Tibial nerve (tissue), 4 donors: ENCODE measurements at regions not wholly inside any gene's neighbourhood (a gene's known extent, or its start where the extent isn't known, plus 50 kb on each side); places are given as distances from the start of the nearest gene placed in this dataset.

Experiments used
- DNase-seq, 2 donors: peaks; one replicate each; pipeline ENCODE4 v3.0.0-alpha.2; 2019; ENCODE audit warnings: low spot score in 2 of 2
- H3K27ac ChIP-seq, 4 donors: fragments of 200-600 bp; sonication (generic) in 3 of 4; one replicate each; pipeline ENCODE4 v1.5.1; 2017 to 2019; ENCODE audit warnings: mild to moderate bottlenecking in 1 of 4
- H3K27me3 ChIP-seq, 2 donors: fragments of 200-600 bp; sonication (generic) in 1 of 2; one replicate each; pipeline versions ENCODE4 v1.5.1 to v1.6.0; 2017 to 2019
- H3K36me3 ChIP-seq, 3 donors: fragments of 200-600 bp; sonication (generic); one replicate each; pipeline ENCODE4 v1.5.1; 2018 to 2019
- H3K4me1 ChIP-seq, 4 donors: fragments of 200-600 bp; sonication (generic) in 3 of 4; one replicate each; pipeline ENCODE4 v1.5.1; 2017 to 2019
- H3K4me3 ChIP-seq, 4 donors: fragments of 200-600 bp; sonication (generic) in 3 of 4; one replicate each; pipeline ENCODE4 v1.5.1; 2017 to 2019; ENCODE audit warnings: mild to moderate bottlenecking in 1 of 4, moderate library complexity in 1 of 4
- H3K9me3 ChIP-seq, 4 donors: fragments of 200-600 bp; sonication (generic) in 3 of 4; one replicate each; pipeline ENCODE4 v1.5.1; 2017 to 2019
- CTCF ChIP-seq, 5 experiments: fragments of 200-600 bp in 3 of 5; fragments of 450-650 bp in 2 of 5; sonication (generic) in 3 of 5; IDR thresholded peaks; one replicate each; pipeline ENCODE4 v1.5.1; 2016 to 2019; ENCODE audit warnings: antibody characterized with exemption in 5 of 5, mild to moderate bottlenecking in 3 of 5, moderate library complexity in 2 of 5
- EP300 ChIP-seq, 2 donors: sonication (generic); formaldehyde crosslinking; IDR thresholded peaks; one replicate each; pipeline ENCODE4 v1.6.1; 2017; ENCODE audit warnings: antibody characterized with exemption in 2 of 2, mild to moderate bottlenecking in 1 of 2
- POLR2A ChIP-seq, 2 donors: fragments of 450-650 bp; IDR thresholded peaks; one replicate each; pipeline ENCODE4 v1.6.1; 2017; ENCODE audit warnings: antibody characterized with exemption in 2 of 2, mild to moderate bottlenecking in 2 of 2, moderate library complexity in 2 of 2
- WGBS, 2 donors: methylation state at CpG; one replicate each; pipeline ENCODE4 v1.1.5; 2018; 5-methylcytosine and 5-hydroxymethylcytosine counted together

- no peaks in the 10 kb centered on the region for H3K4me1 ChIP-seq
- no peak overlapping the region for H3K27ac ChIP-seq
- H3K4me3 ChIP-seq: no peak overlapping the region
- H3K9me3 ChIP-seq: no peaks in the 10 kb centered on the region
- no peaks in the 10 kb centered on the region for H3K27me3 ChIP-seq
- no peak for DNase-seq
- no peaks in the 10 kb centered on the region for H3K36me3 ChIP-seq
- TF ChIP-seq EP300 (IDR thresholded peaks at IDR 0.05) (no peak), POLR2A (IDR thresholded peaks at IDR 0.05) (no peak), CTCF (IDR thresholded peaks at IDR 0.05) (no peak)
These were observed 233.2 kb upstream of the KCNIP4 start for GRCh38 chr4:22181736-22182135.

GRCh38 chr4:22179124-22179874 lies 230.7 kb upstream of the KCNIP4 start:
- no peaks in the 10 kb centered on the region for H3K36me3 ChIP-seq
- DNase-seq: no peak
- H3K9me3 ChIP-seq: no peaks in the 10 kb centered on the region
- no peak overlapping the region for H3K27ac ChIP-seq
- H3K4me1 ChIP-seq: no peaks in the 10 kb centered on the region
- TF ChIP-seq POLR2A (IDR thresholded peaks at IDR 0.05) (no peak), CTCF (IDR thresholded peaks at IDR 0.05) (no peak), EP300 (IDR thresholded peaks at IDR 0.05) (no peak)
- H3K27me3 ChIP-seq: no peaks in the 10 kb centered on the region
- no peak overlapping the region for H3K4me3 ChIP-seq
- 37 to 50% methylated on average over 1 of the region's 1 CpG for WGBS, 2 donors

GRCh38 chr4:22174640-22175039 lies 226.1 kb upstream of the KCNIP4 start:
- no peaks in the 10 kb centered on the region for H3K4me1 ChIP-seq
- no peak for DNase-seq
- H3K27me3 ChIP-seq: no peaks in the 10 kb centered on the region
- 77 to 83% methylated on average over 1 of the region's 1 CpG for WGBS, 2 donors
- H3K9me3 ChIP-seq: no peaks in the 10 kb centered on the region
- no peak for TF ChIP-seq EP300 (IDR thresholded peaks at IDR 0.05)
- no peak for TF ChIP-seq POLR2A (IDR thresholded peaks at IDR 0.05)
- no peak for TF ChIP-seq CTCF (IDR thresholded peaks at IDR 0.05)
- H3K27ac ChIP-seq: no peak overlapping the region
- H3K4me3 ChIP-seq: no peak overlapping the region
- H3K36me3 ChIP-seq: no peaks in the 10 kb centered on the region

GRCh38 chr4:22170353-22170752 lies 221.8 kb upstream of the KCNIP4 start:
- Histone ChIP-seq H3K4me3 (no peak overlapping the region), H3K27me3 (no peaks in the 10 kb centered on the region), H3K36me3 (no peaks in the 10 kb centered on the region), H3K9me3 (no peaks in the 10 kb centered on the region), H3K4me1 (no peaks in the 10 kb centered on the region), H3K27ac (no peak overlapping the region)
- DNase-seq: no peak
- 90 to 95% methylated on average over 1 of the region's 1 CpG for WGBS, 2 donors
- TF ChIP-seq POLR2A (IDR thresholded peaks at IDR 0.05) (no peak), CTCF (IDR thresholded peaks at IDR 0.05) (no peak)

- Histone ChIP-seq H3K27me3 (no peaks in the 10 kb centered on the region), H3K27ac (no peak overlapping the region)
- 84 to 85% methylated on average over 4 of the region's 4 CpGs for WGBS, 2 donors
These were observed 218.6 kb upstream of the KCNIP4 start for GRCh38 chr4:22167201-22167600.

More at GRCh38 chr4:22167201-22167600, 218.6 kb upstream of the KCNIP4 start:
- no peak overlapping the region for H3K4me3 ChIP-seq
- no peaks in the 10 kb centered on the region for H3K9me3 ChIP-seq
- H3K36me3 ChIP-seq: no peaks in the 10 kb centered on the region
- TF ChIP-seq EP300 (IDR thresholded peaks at IDR 0.05) (no peak), POLR2A (IDR thresholded peaks at IDR 0.05) (no peak), CTCF (IDR thresholded peaks at IDR 0.05) (no peak)
- no peak for DNase-seq
- no peaks in the 10 kb centered on the region for H3K4me1 ChIP-seq
